DND-41 (cell line): ENCODE measurements at regions not wholly inside any gene's neighbourhood (a gene's known extent, or its start where the extent isn't known, plus 50 kb on each side); places are given as distances from the start of the nearest gene placed in this dataset.

Source experiments
- ATAC-seq: fragments of 200-7000 bp; cut with Tn5 transposase; 3 replicates; pipeline ENCODE4 v1.9.1; 2021; ENCODE audit warnings: low read depth; ENCODE audit not compliant: insufficient read depth
- DNase-seq: peaks from one replicate; pipeline ENCODE4 v3.0.0-alpha.2; 2020
- H2AFZ ChIP-seq: 2 replicates; pipeline ENCODE4 v1.6.0; 2012; ENCODE audit warnings: low read depth, low read length
- H3K27ac ChIP-seq: 2 replicates; pipeline ENCODE4 v1.5.1; 2012; ENCODE audit warnings: low read length, inconsistent platforms
- H3K27me3 ChIP-seq: fragments of 200-600 bp; sonication (generic); 2 replicates; pipeline ENCODE4 v1.6.0; 2012; ENCODE audit warnings: low read length, mild to moderate bottlenecking, inconsistent platforms; ENCODE audit not compliant: insufficient read depth, poor library complexity
- H3K36me3 ChIP-seq: 2 replicates; pipeline ENCODE4 v1.5.1; 2012; ENCODE audit warnings: low read length, inconsistent platforms; ENCODE audit not compliant: insufficient read depth
- H3K4me1 ChIP-seq: 2 replicates; pipeline ENCODE4 v1.5.1; 2012; ENCODE audit warnings: mild to moderate bottlenecking, low read length; ENCODE audit not compliant: insufficient read depth
- H3K4me2 ChIP-seq: 2 replicates; pipeline ENCODE4 v1.6.0; 2012; ENCODE audit warnings: mild to moderate bottlenecking, moderate library complexity, low read length, inconsistent platforms; ENCODE audit not compliant: insufficient read depth
- H3K4me3 ChIP-seq, 2 experiments: fragments of 200-600 bp in 1 of 2; shearing (Covaris generic) in 1 of 2; 2 replicates each; pipeline ENCODE4 v1.5.1; 2012 to 2016; ENCODE audit warnings: inconsistent platforms in 2 of 2, low read length in 2 of 2, mild to moderate bottlenecking in 2 of 2, low read depth in 1 of 2, moderate library complexity in 1 of 2
- H3K79me2 ChIP-seq: 2 replicates; pipeline ENCODE4 v1.6.0; 2012; ENCODE audit warnings: low read length, inconsistent platforms; ENCODE audit not compliant: insufficient read depth
- H3K9ac ChIP-seq: 2 replicates; pipeline ENCODE4 v1.6.0; 2012; ENCODE audit warnings: low read depth, mild to moderate bottlenecking, inconsistent platforms, low read length, moderate library complexity
- H3K9me3 ChIP-seq: 2 replicates; pipeline ENCODE4 v1.5.1; 2012; ENCODE audit warnings: low read length, moderate library complexity, mild to moderate bottlenecking, inconsistent platforms; ENCODE audit not compliant: insufficient read depth, severe bottlenecking
- H4K20me1 ChIP-seq: 2 replicates; pipeline ENCODE4 v1.6.0; 2012; ENCODE audit warnings: low read length; ENCODE audit not compliant: insufficient read depth
- EZH2 ChIP-seq: IDR thresholded peaks from 3 replicates; pipeline ENCODE4 v1.6.1; 2012; ENCODE audit warnings: borderline replicate concordance, low read depth, mild to moderate bottlenecking, moderate library complexity, low read length, inconsistent platforms; ENCODE audit not compliant: severe bottlenecking
- TF ChIP-seq, protein P1 (sequence below): IDR thresholded peaks from 2 replicates; pipeline ENCODE4 v1.5.1; 2012; ENCODE audit warnings: borderline replicate concordance, low read length, moderate library complexity, mild to moderate bottlenecking; ENCODE audit not compliant: poor library complexity, severe bottlenecking; ENCODE audit errors: extremely low read depth

DNA sequence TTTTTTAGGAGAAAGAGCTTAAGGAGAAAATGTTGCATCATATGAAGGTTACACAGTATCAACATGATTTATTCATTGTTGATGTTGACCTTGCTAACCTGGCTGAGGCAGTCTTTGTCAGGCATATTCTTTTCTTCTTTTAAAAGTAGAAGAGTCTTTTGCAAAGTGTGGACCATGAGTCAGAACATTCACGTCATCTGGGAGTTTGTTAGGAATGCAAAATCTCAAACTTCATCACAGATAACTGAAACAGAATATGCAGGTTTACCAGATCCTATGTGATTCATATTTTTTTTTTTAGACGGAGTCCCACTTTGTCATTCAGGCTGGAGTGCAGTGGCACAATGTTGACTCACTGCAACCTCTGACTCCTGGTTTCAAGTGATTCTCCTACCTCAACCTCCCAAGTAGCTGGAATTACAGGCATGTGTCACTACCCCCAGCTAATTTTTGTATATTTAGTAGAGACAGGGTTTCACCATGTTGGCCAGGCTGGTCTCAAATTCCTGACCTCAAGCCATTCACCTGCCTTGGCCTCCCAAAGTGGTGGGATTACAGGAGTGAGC, 530.4 kb upstream of the BTBD3 start:
- no peak for ATAC-seq
- no peak for TF ChIP-seq EZH2
- TF ChIP-seq, protein P1, sequence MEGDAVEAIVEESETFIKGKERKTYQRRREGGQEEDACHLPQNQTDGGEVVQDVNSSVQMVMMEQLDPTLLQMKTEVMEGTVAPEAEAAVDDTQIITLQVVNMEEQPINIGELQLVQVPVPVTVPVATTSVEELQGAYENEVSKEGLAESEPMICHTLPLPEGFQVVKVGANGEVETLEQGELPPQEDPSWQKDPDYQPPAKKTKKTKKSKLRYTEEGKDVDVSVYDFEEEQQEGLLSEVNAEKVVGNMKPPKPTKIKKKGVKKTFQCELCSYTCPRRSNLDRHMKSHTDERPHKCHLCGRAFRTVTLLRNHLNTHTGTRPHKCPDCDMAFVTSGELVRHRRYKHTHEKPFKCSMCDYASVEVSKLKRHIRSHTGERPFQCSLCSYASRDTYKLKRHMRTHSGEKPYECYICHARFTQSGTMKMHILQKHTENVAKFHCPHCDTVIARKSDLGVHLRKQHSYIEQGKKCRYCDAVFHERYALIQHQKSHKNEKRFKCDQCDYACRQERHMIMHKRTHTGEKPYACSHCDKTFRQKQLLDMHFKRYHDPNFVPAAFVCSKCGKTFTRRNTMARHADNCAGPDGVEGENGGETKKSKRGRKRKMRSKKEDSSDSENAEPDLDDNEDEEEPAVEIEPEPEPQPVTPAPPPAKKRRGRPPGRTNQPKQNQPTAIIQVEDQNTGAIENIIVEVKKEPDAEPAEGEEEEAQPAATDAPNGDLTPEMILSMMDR: no peak
- Histone ChIP-seq H3K27ac (no peak overlapping the region), H3K4me1 (no peaks in the 10 kb centered on the region), H3K9ac (no peak overlapping the region), H3K27me3 (no peaks in the 10 kb centered on the region), H3K79me2 (no peaks in the 10 kb centered on the region), H3K4me2 (no peak overlapping the region), H3K4me3 (no peak overlapping the region), H3K36me3 (no peaks in the 10 kb centered on the region), H2AFZ (no peak overlapping the region), H4K20me1 (no peaks in the 10 kb centered on the region), H3K9me3 (peaks cover 2% of the 10 kb centered on the region)
- DNase-seq: no peak

DNA sequence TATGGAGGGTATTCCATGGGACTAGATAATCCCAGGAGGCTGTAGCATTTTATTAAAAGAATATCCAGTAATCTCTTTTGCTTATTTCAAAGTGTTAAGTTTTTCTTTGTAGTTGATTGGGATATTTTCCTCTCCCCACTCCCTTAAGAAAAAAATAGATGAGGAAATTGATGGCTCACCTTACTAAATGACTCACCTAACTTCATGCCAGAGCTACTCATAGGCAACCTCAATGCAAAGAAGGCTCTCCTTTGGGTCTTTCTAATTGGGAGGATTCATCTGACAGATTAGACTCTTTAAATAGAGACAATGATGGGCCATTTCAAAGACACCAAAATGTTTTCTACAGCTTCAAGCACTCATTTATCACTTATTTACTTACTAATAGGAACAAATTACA, 528.5 kb upstream of the BTBD3 start:
- Histone ChIP-seq H3K79me2 (no peaks in the 10 kb centered on the region), H3K4me1 (no peaks in the 10 kb centered on the region), H3K36me3 (no peaks in the 10 kb centered on the region), H3K9ac (no peak overlapping the region), H3K9me3 (peaks cover 2% of the 10 kb centered on the region), H4K20me1 (no peaks in the 10 kb centered on the region), H3K27me3 (no peaks in the 10 kb centered on the region), H2AFZ (no peak overlapping the region), H3K27ac (no peak overlapping the region), H3K4me3 (no peak overlapping the region), H3K4me2 (no peak overlapping the region)
- TF ChIP-seq, protein P1: no peak
- TF ChIP-seq EZH2: no peak
- ATAC-seq: no peak
- no peak for DNase-seq

DNA sequence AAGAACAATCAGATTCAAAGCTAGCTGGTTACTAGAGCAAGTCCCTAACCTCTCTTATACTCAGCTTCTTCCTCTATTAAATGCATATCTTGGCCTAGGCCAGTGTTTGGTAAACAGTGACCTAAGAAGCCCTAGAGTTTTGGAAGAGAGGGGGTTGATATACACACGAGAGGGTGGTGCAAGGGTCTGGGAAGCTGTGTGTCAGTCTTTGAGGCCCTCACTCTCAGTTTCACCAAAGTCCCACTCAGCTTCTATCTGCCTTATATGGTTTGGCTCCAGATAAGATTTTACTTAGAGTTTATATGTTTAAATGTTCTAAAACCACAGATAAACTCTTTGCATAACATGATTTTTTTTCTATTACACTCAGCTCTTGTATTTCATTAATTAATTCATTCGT, 526.1 kb upstream of the BTBD3 start:
- DNase-seq (no peak), ATAC-seq (no peak)
- H3K27me3 ChIP-seq: no peaks in the 10 kb centered on the region
- H3K4me3 ChIP-seq: no peak overlapping the region
- no peaks in the 10 kb centered on the region for H4K20me1 ChIP-seq
- TF ChIP-seq, protein P1: no peak
- no peak for TF ChIP-seq EZH2
- H3K36me3 ChIP-seq: no peaks in the 10 kb centered on the region
- H3K4me2 ChIP-seq: no peak overlapping the region
- no peaks in the 10 kb centered on the region for H3K4me1 ChIP-seq
- H3K9me3 ChIP-seq: peaks cover 2% of the 10 kb centered on the region
- H3K9ac ChIP-seq: no peak overlapping the region
- H2AFZ ChIP-seq: no peak overlapping the region
- no peak overlapping the region for H3K27ac ChIP-seq
- no peaks in the 10 kb centered on the region for H3K79me2 ChIP-seq
